ENCODE measurements at regions not wholly inside any gene's neighbourhood (a gene's known extent, or its start where the extent isn't known, plus 50 kb on each side); places are given as distances from the start of the nearest gene placed in this dataset.
"Not testable (repeated sequence)": the region's sequence is repeated elsewhere in the genome, so short reads cannot be mapped to it uniquely, and the experiment has no call there.

GRCh38 chr7:41567731-41568114, 135.2 kb downstream of the INHBA start:
- H3K9me3 ChIP-seq, result no peaks in the 10 kb centered on the region
- no peaks in the 10 kb centered on the region for H3K36me3 ChIP-seq
- H3K27ac ChIP-seq, result no peak overlapping the region
- H3K27me3 ChIP-seq, result no peaks in the 10 kb centered on the region
- H3K4me1 ChIP-seq, result peaks cover 21% of the 10 kb centered on the region
- no peak for TF ChIP-seq Cebpa-rat (IDR thresholded peaks at IDR 0.05)
- H3K9ac ChIP-seq, result no peak overlapping the region
- peak overlapping the region; percentile 69 for H3K4me2 ChIP-seq
- no peaks in the 10 kb centered on the region for H4K20me1 ChIP-seq
- no peak overlapping the region for H3K4me3 ChIP-seq

- Histone ChIP-seq H3K9ac (no peak overlapping the region), H3K27ac (no peak overlapping the region), H3K4me1 (peaks cover 21% of the 10 kb centered on the region), H3K27me3 (no peaks in the 10 kb centered on the region), H3K36me3 (no peaks in the 10 kb centered on the region), H3K4me3 (no peak overlapping the region), H3K9me3 (no peaks in the 10 kb centered on the region), H3K4me2 (peak overlapping the region; percentile 69), H4K20me1 (no peaks in the 10 kb centered on the region)
- no peak for TF ChIP-seq Cebpa-rat (IDR thresholded peaks at IDR 0.05)
These were observed 135.7 kb downstream of the INHBA start for GRCh38 chr7:41567031-41567730.

GRCh38 chr7:41566581-41566980, 136.3 kb downstream of the INHBA start:
- Histone ChIP-seq H3K27ac (no peak overlapping the region), H3K4me2 (peak overlapping the region; percentile 69), H3K36me3 (no peaks in the 10 kb centered on the region), H3K9ac (no peak overlapping the region), H4K20me1 (no peaks in the 10 kb centered on the region), H3K9me3 (no peaks in the 10 kb centered on the region), H3K4me1 (peaks cover 21% of the 10 kb centered on the region), H3K4me3 (no peak overlapping the region), H3K27me3 (no peaks in the 10 kb centered on the region)
- no peak for TF ChIP-seq Cebpa-rat (IDR thresholded peaks at IDR 0.05)

GRCh38 chr7:41565655-41566054, 137.2 kb downstream of the INHBA start:
- H4K20me1 ChIP-seq, result no peaks in the 10 kb centered on the region
- no peak overlapping the region for H3K4me3 ChIP-seq
- peaks cover 21% of the 10 kb centered on the region for H3K4me1 ChIP-seq
- TF ChIP-seq Cebpa-rat (IDR thresholded peaks at IDR 0.05), result no peak
- no peaks in the 10 kb centered on the region for H3K27me3 ChIP-seq
- no peak overlapping the region for H3K4me2 ChIP-seq
- H3K27ac ChIP-seq, result no peak overlapping the region
- no peak overlapping the region for H3K9ac ChIP-seq
- H3K36me3 ChIP-seq, result no peaks in the 10 kb centered on the region
- no peaks in the 10 kb centered on the region for H3K9me3 ChIP-seq

DNA sequence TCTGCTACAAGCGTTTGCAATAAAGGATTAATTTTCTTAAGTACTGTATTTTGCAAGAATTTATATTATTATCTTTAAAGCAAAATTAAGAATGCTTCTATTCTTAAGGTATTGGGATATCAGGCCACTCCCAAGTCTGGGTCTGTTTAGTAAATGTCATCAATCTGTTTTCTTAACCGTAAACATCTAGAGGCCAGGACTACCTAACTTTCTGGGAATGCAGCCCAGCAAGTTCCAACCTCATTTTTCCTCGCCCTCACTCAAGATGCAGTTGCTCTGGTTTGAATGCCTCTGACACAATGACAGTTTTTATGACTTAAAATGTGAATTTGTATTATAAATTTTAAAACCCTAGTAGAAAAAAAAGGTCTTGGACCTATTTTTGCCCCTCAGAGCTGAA, 143.5 kb downstream of the INHBA start:
- Histone ChIP-seq H3K4me1 (no peaks in the 10 kb centered on the region), H3K4me3 (no peak overlapping the region), H3K36me3 (no peaks in the 10 kb centered on the region), H3K4me2 (no peak overlapping the region), H4K20me1 (no peaks in the 10 kb centered on the region), H3K27ac (no peak overlapping the region), H3K9ac (no peak overlapping the region), H3K9me3 (no peaks in the 10 kb centered on the region), H3K27me3 (no peaks in the 10 kb centered on the region)
- no peak for TF ChIP-seq Cebpa-rat (IDR thresholded peaks at IDR 0.05)

DNA sequence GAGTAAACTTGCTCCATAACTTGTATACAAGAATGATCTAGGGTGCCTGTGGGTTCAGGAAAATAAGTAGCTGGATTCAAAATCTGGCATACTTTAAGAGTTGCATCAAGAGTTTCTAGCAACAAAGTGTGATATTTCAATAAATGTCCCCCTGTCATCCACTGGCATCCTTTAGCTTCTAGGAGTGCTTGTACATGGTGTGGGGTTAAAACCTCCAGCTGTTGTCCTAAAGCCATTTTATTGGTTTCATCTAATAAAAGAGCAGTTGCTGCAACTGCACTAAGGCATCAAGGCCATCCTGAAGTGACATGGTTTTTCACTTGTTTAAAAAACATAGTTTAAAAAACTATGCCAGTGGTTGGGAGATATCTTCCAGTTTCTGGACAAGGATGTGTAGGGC, 148.4 kb downstream of the INHBA start:
- no peak overlapping the region for H3K4me2 ChIP-seq
- no peaks in the 10 kb centered on the region for H3K36me3 ChIP-seq
- no peaks in the 10 kb centered on the region for H3K27me3 ChIP-seq
- no peaks in the 10 kb centered on the region for H4K20me1 ChIP-seq
- TF ChIP-seq Cebpa-rat (IDR thresholded peaks at IDR 0.05), result no peak
- H3K27ac ChIP-seq, result no peak overlapping the region
- no peak overlapping the region for H3K4me3 ChIP-seq
- no peak overlapping the region for H3K9ac ChIP-seq
- no peaks in the 10 kb centered on the region for H3K4me1 ChIP-seq
- 0 out of 2 replicates have a peak, but pooled peaks cover 7% of the 10 kb centered on the region for H3K9me3 ChIP-seq

DNA sequence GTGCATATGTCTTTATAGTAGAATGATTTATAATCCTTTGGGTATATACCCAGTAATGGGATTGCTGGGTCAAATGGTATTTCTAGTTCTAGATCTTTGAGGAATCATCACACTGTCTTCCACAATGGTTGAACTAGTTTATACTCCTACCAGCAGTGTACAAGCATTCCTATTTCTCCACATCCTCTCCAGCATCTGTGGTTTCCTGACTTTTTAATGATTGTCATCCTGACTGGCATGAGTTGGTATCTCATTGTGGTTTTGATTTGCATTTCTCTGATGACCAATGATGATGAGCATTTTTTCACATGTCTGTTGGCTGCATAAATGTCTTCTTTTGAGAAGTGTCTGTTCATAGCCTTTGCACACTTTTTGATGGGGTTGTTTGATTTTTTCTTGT, 152.8 kb downstream of the INHBA start:
- H3K27me3 ChIP-seq, H3K9ac ChIP-seq, H3K27ac ChIP-seq, H3K9me3 ChIP-seq, H4K20me1 ChIP-seq, H3K4me2 ChIP-seq, H3K4me1 ChIP-seq, H3K36me3 ChIP-seq, H3K4me3 ChIP-seq: not testable (repeated sequence)

GRCh38 chr7:41544241-41544640, 158.6 kb downstream of the INHBA start:
- no peak for TF ChIP-seq Cebpa-rat (IDR thresholded peaks at IDR 0.05)
- no peak overlapping the region for H3K4me3 ChIP-seq
- H3K27me3 ChIP-seq, result no peaks in the 10 kb centered on the region
- H3K9ac ChIP-seq, result no peak overlapping the region
- no peak overlapping the region for H3K27ac ChIP-seq
- H3K36me3 ChIP-seq, result no peaks in the 10 kb centered on the region
- H3K4me2 ChIP-seq, result no peak overlapping the region
- no peaks in the 10 kb centered on the region for H3K4me1 ChIP-seq
- no peaks in the 10 kb centered on the region for H3K9me3 ChIP-seq
- H4K20me1 ChIP-seq, result no peaks in the 10 kb centered on the region

DNA sequence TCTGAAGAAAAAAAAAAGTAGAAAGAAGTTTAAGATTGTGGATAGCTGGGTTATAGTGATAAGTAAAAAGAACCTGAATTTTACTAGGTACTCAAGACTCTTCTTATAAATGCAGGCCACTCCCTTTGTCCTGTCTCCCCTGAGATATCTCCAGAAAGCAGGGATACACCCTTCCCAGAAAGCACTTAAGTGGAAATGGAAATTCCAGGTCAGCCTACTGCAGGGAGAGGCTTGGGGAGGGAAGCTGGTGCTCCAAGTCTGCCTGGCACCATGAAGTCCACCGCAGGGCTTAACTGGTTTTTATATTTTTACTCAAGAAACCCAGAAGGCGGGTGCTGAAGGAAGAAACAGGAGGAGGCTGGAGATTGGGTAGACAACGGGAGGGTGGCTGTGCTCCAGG, 162.3 kb downstream of the INHBA start:
- H3K4me2 ChIP-seq, result no peak overlapping the region
- H3K9me3 ChIP-seq, result no peaks in the 10 kb centered on the region
- H3K9ac ChIP-seq, result no peak overlapping the region
- no peaks in the 10 kb centered on the region for H3K27me3 ChIP-seq
- no peak for TF ChIP-seq Cebpa-rat (IDR thresholded peaks at IDR 0.05)
- no peak overlapping the region for H3K4me3 ChIP-seq
- no peak overlapping the region for H3K27ac ChIP-seq
- no peaks in the 10 kb centered on the region for H3K36me3 ChIP-seq
- no peaks in the 10 kb centered on the region for H4K20me1 ChIP-seq
- no peaks in the 10 kb centered on the region for H3K4me1 ChIP-seq

GRCh38 chr7:41538810-41539724, 163.8 kb downstream of the INHBA start:
- no peak overlapping the region for H3K4me2 ChIP-seq
- no peaks in the 10 kb centered on the region for H4K20me1 ChIP-seq
- H3K27me3 ChIP-seq, result no peaks in the 10 kb centered on the region
- no peak overlapping the region for H3K4me3 ChIP-seq
- H3K27ac ChIP-seq, result no peak overlapping the region
- H3K4me1 ChIP-seq, result no peaks in the 10 kb centered on the region
- H3K9ac ChIP-seq, result no peak overlapping the region
- no peak for TF ChIP-seq Cebpa-rat (IDR thresholded peaks at IDR 0.05)
- no peaks in the 10 kb centered on the region for H3K36me3 ChIP-seq
- H3K9me3 ChIP-seq, result no peaks in the 10 kb centered on the region
